Transverse colon (tissue), 4 donors: ENCODE measurements at regions not wholly inside any gene's neighbourhood (a gene's known extent, or its start where the extent isn't known, plus 50 kb on each side); places are given as distances from the start of the nearest gene placed in this dataset.

Source experiments
- CTCF ChIP-seq, 5 experiments: fragments of 200-600 bp in 3 of 5; fragments of 450-650 bp in 2 of 5; sonication (generic) in 3 of 5; IDR thresholded peaks; 1 replicate in 2 of 5; 2 replicates in 3 of 5; pipeline ENCODE4 v1.5.1; 2016 to 2017; ENCODE audit warnings: antibody characterized with exemption in 5 of 5, inconsistent platforms in 3 of 5, mild to moderate bottlenecking in 2 of 5, moderate library complexity in 1 of 5
- POLR2AphosphoS5 ChIP-seq, 3 donors: sonication (generic); formaldehyde crosslinking; IDR thresholded peaks; one replicate each; pipeline ENCODE4 v1.6.1; 2016; ENCODE audit warnings: antibody characterized with exemption in 3 of 3

GRCh38 chr3:194019398-194020165 lies 116.4 kb upstream of the HES1 start:
- TF ChIP-seq POLR2AphosphoS5 (IDR thresholded peaks at IDR 0.05) (no peak), CTCF (IDR thresholded peaks at IDR 0.05) (no peak)
